ENCODE measurements at regions not wholly inside any gene's neighbourhood (a gene's known extent, or its start where the extent isn't known, plus 50 kb on each side); places are given as distances from the start of the nearest gene placed in this dataset.

GRCh38 chr17:33561569-33562334, 268.7 kb upstream of the ASIC2 start:
- H3K4me1 Mint-ChIP-seq: no peaks in the 10 kb centered on the region
- no peaks in the 10 kb centered on the region for H3K36me3 Mint-ChIP-seq (ENCODE audit: low read depth)
- ATAC-seq (ENCODE audit: low read depth) (no peak), DNase-seq (no peak)
- CTCF ChIA-PET: no interaction called here
- H3K4me3 Mint-ChIP-seq: no peak overlapping the region
- H3K27ac Mint-ChIP-seq: no peak overlapping the region
- intact Hi-C loops (cut with micrococcal nuclease): no loop called here
- no peaks in the 10 kb centered on the region for H3K27me3 Mint-ChIP-seq
- peaks cover 3% of the 10 kb centered on the region for H3K9me3 Mint-ChIP-seq
- TF ChIP-seq CTCF (IDR thresholded peaks at IDR 0.05): no peak
- POLR2A ChIA-PET: no interaction called here

GRCh38 chr17:33562792-33563191, 269.7 kb upstream of the ASIC2 start:
- intact Hi-C loops (cut with micrococcal nuclease): no loop called here
- POLR2A ChIA-PET: no interaction called here
- no peak overlapping the region for H3K4me3 Mint-ChIP-seq
- H3K27ac Mint-ChIP-seq: no peak overlapping the region
- no peak for ATAC-seq (ENCODE audit: low read depth)
- peaks cover 3% of the 10 kb centered on the region for H3K9me3 Mint-ChIP-seq
- H3K4me1 Mint-ChIP-seq: no peaks in the 10 kb centered on the region
- TF ChIP-seq CTCF (IDR thresholded peaks at IDR 0.05): no peak
- H3K27me3 Mint-ChIP-seq: no peaks in the 10 kb centered on the region
- no peaks in the 10 kb centered on the region for H3K36me3 Mint-ChIP-seq (ENCODE audit: low read depth)
- no peak for DNase-seq
- CTCF ChIA-PET: no interaction called here

GRCh38 chr17:33564146-33564545, 271.1 kb upstream of the ASIC2 start:
- POLR2A ChIA-PET: no interaction called here
- no peaks in the 10 kb centered on the region for H3K27me3 Mint-ChIP-seq

GRCh38 chr17:33567223-33567622, 274.1 kb upstream of the ASIC2 start:
- TF ChIP-seq CTCF (IDR thresholded peaks at IDR 0.05): no peak
- Mint-ChIP-seq H3K4me1 (no peaks in the 10 kb centered on the region), H3K4me3 (no peak overlapping the region), H3K9me3 (no peaks in the 10 kb centered on the region), H3K27me3 (no peaks in the 10 kb centered on the region), H3K36me3 (ENCODE audit: low read depth) (no peaks in the 10 kb centered on the region), H3K27ac (no peak overlapping the region)
- ChIA-PET CTCF (no interaction called here), POLR2A (no interaction called here)
- DNase-seq: no peak
- ATAC-seq (ENCODE audit: low read depth): no peak
- intact Hi-C loops (cut with micrococcal nuclease): no loop called here

More at GRCh38 chr17:33564146-33564545, 271.1 kb upstream of the ASIC2 start:
- no peaks in the 10 kb centered on the region for H3K9me3 Mint-ChIP-seq
- H3K4me1 Mint-ChIP-seq: no peaks in the 10 kb centered on the region
- CTCF ChIA-PET: no interaction called here
- DNase-seq (no peak), ATAC-seq (ENCODE audit: low read depth) (no peak)
- no peaks in the 10 kb centered on the region for H3K36me3 Mint-ChIP-seq (ENCODE audit: low read depth)
- no peak for TF ChIP-seq CTCF (IDR thresholded peaks at IDR 0.05)
- intact Hi-C loops (cut with micrococcal nuclease): no loop called here
- no peak overlapping the region for H3K4me3 Mint-ChIP-seq
- no peak overlapping the region for H3K27ac Mint-ChIP-seq

- Mint-ChIP-seq H3K4me3 (no peak overlapping the region), H3K9me3 (no peaks in the 10 kb centered on the region), H3K4me1 (no peaks in the 10 kb centered on the region), H3K27me3 (peaks cover under 1% of the 10 kb centered on the region), H3K27ac (no peak overlapping the region), H3K36me3 (ENCODE audit: low read depth) (no peaks in the 10 kb centered on the region)
- ChIA-PET POLR2A (no interaction called here), CTCF (no interaction called here)
- intact Hi-C loops (cut with micrococcal nuclease): no loop called here
- no peak for TF ChIP-seq CTCF (IDR thresholded peaks at IDR 0.05)
- ATAC-seq (ENCODE audit: low read depth): no peak
- DNase-seq: no peak
Measured at GRCh38 chr17:33572615-33573014, 279.5 kb upstream of the ASIC2 start.

Measured in activated B cell treated with CpG ODN at 0.5 μM for 24 hours (primary cell).